GM21423 (cell line): ENCODE measurements at regions not wholly inside any gene's neighbourhood (a gene's known extent, or its start where the extent isn't known, plus 50 kb on each side); places are given as distances from the start of the nearest gene placed in this dataset.

ENCODE experiments used
- ATAC-seq: cut with Tn5 transposase; IDR thresholded peaks from one replicate; pipeline ENCODE4 v1.9.1; 2021; ENCODE audit warnings: mild to moderate bottlenecking, moderate library complexity; ENCODE audit not compliant: unreplicated experiment

GRCh38 chr3:18740631-18741583, 315.8 kb upstream of the SATB1 start:
- peak; percentile 86 for ATAC-seq

- no peak for ATAC-seq
Observed at GRCh38 chr3:18739099-18739433, 313.9 kb upstream of the SATB1 start.

GRCh38 chr3:18738393-18739098, 313.4 kb upstream of the SATB1 start:
- no peak for ATAC-seq

GRCh38 chr3:18735005-18735404, 309.9 kb upstream of the SATB1 start:
- ATAC-seq, result no peak

- no peak for ATAC-seq
Observed at GRCh38 chr3:18734309-18734708, 309.2 kb upstream of the SATB1 start.

GRCh38 chr3:18732474-18732873, 307.3 kb upstream of the SATB1 start:
- no peak for ATAC-seq

GRCh38 chr3:18730491-18730890, 305.4 kb upstream of the SATB1 start:
- no peak for ATAC-seq

- ATAC-seq, result no peak
Observed at GRCh38 chr3:18729671-18730070, 304.5 kb upstream of the SATB1 start.

GRCh38 chr3:18725668-18726407, 300.7 kb upstream of the SATB1 start:
- no peak for ATAC-seq

- ATAC-seq, result no peak
Observed at GRCh38 chr3:18724456-18724855, 299.3 kb upstream of the SATB1 start.

GRCh38 chr3:18723206-18723810, 298.2 kb upstream of the SATB1 start:
- ATAC-seq, result no peak

GRCh38 chr3:18720543-18720942, 295.4 kb upstream of the SATB1 start:
- no peak for ATAC-seq

GRCh38 chr3:18717598-18717997, 292.5 kb upstream of the SATB1 start:
- no peak for ATAC-seq

- ATAC-seq, result no peak
Observed at GRCh38 chr3:18716821-18717220, 291.7 kb upstream of the SATB1 start.

GRCh38 chr3:18716101-18716500, 291.0 kb upstream of the SATB1 start:
- ATAC-seq, result no peak

GRCh38 chr3:18715208-18715607, 290.1 kb upstream of the SATB1 start:
- no peak for ATAC-seq

GRCh38 chr3:18713577-18713951, 288.4 kb upstream of the SATB1 start:
- ATAC-seq, result no peak

- ATAC-seq, result no peak
Observed at GRCh38 chr3:18712713-18713576, 287.8 kb upstream of the SATB1 start.

GRCh38 chr3:18704326-18704725, 279.2 kb upstream of the SATB1 start:
- no peak for ATAC-seq

- no peak for ATAC-seq
Observed at GRCh38 chr3:18703798-18704197, 278.7 kb upstream of the SATB1 start.
